Inferior parietal cortex (tissue), 1 donor: ENCODE measurements at regions not wholly inside any gene's neighbourhood (a gene's known extent, or its start where the extent isn't known, plus 50 kb on each side); places are given as distances from the start of the nearest gene placed in this dataset.
A peak's percentile ranks its signal among the peaks of the same experiment; 100 is the strongest.
"Not testable (repeated sequence)": the region's sequence is repeated elsewhere in the genome, so short reads cannot be mapped to it uniquely, and the experiment has no call there.

Experiments used
- DNase-seq: peaks from one replicate; pipeline ENCODE4 v3.0.0-alpha.2; 2016; ENCODE audit errors: extremely low spot score

DNA sequence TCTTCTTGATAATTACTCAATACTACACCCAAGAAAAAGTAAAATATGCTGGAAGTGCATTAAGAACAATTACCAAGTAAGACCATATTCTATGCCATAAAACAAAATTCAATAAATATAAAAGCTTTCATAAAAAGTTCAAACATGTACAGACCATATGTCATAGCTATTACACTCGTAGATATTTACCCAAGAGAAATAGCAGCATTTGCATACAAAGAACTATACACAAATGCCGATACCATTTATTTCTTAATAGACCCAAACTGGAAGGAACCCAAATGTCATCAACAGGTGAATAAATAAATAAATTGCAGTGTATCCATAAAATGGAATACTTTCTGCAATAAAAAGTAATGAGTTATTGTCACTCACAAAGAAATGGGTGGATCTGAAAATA is 78.3 kb upstream of the SLC16A7 start:
- DNase-seq = no peak

DNA sequence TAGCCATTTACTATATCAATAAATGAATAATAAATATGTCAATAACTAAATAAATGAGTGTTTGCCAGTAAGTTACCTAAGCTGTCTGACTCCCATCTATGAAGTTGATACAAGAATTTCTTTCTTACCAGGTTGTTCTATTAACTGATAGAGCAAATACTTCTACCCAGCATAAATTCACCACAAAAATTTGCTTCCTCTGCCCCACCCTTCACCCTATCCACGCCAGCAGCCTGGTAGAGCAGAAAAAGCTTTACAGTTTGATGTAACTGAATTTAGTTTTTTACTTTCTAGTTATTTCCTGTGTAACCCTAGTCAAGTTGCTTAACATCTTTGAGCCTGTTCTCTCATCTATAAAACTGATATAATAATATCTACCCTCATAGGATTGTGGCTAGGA is 94.9 kb upstream of the SLC16A7 start:
- no peak for DNase-seq

DNA sequence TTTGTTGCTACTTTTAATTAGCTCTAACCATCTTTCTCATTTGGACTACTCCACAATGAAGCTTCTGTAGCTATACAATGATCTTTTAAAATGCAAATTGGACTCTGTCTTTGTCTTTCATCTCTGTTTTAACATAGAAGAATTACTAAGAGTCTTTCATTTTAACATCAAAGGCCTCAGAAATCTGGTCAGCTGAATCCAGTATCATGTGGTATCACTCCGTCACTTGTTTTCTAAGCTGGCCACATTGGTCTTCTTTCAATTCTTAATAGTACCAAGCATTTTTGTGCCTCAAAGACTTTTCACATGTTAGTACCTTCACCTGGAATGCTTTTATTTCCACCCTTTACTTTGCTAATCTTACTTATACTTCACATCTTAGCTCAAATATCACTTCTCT is 95.5 kb upstream of the SLC16A7 start:
- DNase-seq = no peak

DNA sequence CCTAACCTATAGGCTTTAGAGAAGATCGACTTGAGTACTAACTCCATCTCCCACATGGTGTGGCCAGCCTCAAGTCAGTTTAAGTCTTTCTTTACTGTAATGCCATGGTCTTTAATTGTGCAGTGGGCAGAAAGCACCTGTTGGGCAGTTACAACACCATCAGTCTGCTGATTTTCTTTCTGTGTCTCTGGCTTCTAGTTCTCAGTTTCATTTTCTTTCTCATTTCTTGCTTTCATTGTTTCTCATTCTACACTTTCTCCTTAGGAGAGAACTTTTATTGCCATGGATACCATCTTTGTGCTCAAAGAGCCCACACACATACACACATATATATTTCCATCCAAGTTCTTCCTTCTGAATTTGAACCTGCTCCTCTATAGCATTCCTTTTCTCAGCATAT is 96.1 kb upstream of the SLC16A7 start:
- no peak for DNase-seq

DNA sequence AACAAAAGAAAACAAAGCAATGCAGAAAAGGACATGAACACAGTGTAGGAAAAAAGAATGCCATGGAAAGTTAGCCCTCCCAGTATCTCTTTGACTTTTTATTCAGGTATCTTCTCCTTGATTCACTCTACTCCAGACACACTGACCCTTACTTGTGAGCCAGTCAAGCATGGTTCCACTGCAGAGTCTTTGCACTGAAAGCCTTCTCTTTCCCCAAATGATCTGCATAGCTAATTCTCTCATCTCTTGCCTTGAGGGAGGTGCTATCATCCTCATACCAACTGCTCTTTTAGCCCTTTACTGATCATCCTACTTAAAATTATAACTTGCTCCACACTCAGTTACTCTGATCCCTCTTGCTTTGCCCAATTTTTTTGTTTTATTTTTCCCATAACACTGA is 101.2 kb upstream of the SLC16A7 start:
- no peak for DNase-seq

DNA sequence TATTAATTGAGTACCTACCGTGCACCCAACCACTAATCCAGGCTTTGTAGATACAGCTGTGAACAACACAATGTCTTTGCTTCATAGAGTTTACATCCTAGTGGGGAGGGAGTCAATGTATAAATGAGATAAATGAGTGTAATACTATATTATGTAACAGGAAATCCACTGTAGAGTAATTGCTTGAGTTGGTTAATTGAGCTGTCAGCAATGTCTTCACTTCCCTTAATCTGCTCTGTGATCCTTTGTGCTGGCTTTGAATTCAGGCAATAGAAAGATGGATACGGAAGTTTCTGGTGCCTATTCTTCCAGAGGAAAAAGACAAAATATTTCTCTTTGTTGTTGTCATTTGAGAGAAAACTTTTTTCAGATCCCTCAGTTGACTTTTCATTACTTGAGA is 104.0 kb upstream of the SLC16A7 start:
- no peak for DNase-seq

DNA sequence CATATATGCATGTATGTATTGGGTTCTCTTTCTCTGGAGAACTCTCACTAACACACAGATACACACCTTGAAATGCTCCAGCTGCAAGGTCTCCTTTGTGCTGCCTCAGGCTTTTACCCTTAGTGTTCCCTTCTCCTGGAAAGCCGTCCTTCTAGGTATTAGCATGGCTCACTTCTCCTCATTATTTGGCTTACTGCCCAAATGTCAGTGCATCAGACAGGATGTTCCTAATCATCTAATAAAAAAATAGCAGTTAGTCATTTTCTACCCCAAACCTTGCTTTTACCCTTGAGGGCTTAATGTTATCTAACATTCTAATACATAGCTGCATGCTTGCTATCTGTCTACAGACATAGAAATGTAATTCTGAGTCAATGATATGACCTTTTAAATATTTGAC is 109.0 kb upstream of the SLC16A7 start:
- DNase-seq = no peak

DNA sequence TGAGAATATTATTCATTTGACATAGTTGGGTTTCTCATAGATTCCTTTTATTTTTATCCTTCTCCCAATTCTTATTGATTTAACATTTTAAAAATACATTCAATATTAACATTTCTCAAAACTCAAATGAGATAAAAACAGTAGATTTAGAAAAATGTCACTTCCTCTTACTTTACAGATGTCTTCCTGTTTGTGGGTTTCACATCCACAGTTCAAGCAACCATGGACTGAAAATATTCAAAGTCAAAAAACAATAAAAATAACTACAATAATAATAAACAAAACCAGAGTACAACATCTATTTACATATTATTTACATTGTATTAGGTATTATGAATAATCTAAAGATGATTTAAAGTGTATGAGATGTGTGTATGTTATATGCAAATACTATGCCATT is 111.3 kb upstream of the SLC16A7 start:
- no peak for DNase-seq

DNA sequence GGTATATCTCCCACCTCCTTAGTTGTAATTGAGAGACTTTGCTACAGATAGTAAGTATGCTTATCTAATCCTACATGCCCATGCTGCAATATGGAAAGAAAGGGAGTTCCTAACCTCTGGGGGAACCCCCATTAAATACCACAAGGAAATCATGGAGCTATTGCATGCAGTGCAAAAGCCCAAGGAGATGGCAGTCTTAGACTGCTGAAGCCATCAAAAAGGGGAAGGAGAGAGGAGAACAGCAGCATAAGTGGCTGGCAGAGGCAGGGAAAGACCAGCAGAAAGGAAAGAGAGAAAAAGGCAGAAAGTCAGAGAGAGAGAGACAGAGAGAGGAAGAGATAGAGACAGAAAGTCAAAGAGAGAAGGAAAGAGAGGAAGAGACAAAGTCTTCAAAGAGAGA is 121.6 kb upstream of the SLC16A7 start:
- not testable (repeated sequence) for DNase-seq

DNA sequence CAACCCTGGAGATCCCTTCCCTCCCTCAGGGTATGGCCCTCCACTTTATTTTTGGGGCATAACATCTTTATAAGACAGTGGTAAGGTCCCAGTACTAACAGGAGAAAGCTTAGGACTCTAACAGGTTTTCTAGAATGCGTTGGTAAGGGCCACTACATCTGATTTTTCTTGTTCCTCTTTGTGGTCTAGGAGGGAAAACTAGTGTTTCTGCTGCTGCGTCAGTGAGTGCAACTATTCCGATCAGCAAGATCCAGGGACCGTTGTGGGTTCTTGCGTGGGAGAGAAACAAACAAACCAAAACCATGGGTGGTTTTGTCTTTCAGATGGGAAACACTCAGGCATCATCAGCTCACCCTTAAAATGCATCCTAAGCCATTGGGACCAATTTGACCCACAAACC is 123.6 kb upstream of the SLC16A7 start:
- no peak for DNase-seq

DNA sequence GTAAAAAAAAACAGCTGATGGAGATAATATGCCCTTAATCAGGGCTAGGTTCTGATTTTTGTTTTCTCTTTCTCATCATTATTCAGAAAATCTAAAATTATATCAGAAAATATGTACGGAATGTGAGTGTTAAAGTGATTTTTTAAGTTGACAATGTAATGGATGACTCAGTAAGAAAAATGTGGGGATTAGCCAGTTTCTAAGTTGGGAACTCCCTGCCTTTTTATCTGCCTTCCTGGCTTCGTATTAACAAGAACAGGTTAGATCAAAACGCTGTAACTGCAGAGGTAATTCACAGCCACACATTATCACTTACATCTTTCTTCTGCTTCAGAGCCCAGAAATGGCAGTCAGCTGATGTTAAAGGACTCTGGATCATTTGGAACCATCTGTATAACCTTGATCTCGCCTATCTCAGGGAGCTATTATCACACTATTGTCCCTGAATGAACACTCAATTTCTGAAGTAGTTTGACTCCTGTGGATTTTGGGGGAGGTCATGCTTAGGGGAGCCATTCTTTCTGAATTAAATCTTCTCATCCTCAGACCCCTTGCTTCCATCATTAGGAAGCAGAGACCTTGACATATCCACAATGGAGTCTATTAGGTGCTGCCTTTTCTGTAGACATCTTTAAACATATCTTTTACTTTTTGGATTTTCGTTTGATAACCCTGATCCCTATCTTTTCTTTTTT is 135.7 kb upstream of the SLC16A7 start:
- DNase-seq = peak; percentile 4

DNA sequence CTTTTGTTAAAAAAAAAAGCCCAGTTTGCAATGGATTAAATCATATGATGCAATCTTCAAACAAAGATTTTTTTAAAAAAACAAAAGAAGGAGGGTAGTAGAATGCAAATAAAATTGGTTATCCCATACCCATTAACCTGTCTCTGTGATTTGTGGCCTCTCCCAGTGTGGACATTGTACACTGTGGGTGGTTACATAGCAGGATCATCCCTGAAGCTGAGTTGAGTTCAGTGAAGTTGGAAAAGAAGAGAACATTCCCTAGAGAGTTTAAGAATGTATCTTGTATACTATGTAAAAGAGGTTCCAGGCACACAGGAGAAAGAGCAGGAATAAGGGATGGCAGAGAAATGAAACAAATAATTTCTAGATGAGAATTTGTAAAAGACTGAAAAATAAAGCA is 142.4 kb upstream of the SLC16A7 start:
- no peak for DNase-seq

DNA sequence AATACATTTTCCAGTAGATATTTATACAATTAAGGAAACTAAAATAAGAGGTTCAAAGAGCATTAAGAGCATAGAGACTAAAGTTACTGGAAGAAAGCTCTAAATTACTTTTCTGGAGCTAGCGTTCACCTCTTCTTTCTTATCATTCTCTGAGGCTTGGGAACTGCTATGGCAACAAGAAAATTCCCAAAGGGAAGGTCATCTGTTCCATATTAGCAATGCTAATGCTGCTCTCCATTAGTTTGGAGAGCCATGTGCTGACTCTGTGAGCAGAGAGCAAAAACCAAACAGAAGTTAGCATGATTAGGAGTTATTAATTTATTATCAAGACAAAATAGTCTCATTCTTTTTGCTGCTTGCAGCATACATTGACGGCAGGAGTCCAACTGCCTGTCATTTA is 143.1 kb upstream of the SLC16A7 start:
- no peak for DNase-seq

DNA sequence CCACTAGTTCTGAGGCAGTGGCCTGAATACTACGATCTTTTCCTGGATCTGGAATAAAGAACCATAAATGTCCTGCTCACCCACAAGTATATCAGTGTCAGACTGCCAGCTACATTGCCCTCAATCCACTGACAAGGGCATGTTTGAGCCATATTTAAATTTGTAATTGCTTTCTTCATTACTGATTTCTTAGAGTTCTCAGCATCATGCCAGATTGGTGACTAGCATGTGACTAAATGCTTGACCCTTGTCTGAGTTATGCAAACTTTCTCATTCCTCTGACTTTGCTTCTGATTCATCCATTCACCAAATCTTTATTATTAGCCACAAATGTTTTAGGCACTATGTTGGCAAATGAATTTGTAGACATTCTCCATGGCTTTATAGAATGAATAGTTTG is 143.6 kb upstream of the SLC16A7 start:
- DNase-seq = no peak

DNA sequence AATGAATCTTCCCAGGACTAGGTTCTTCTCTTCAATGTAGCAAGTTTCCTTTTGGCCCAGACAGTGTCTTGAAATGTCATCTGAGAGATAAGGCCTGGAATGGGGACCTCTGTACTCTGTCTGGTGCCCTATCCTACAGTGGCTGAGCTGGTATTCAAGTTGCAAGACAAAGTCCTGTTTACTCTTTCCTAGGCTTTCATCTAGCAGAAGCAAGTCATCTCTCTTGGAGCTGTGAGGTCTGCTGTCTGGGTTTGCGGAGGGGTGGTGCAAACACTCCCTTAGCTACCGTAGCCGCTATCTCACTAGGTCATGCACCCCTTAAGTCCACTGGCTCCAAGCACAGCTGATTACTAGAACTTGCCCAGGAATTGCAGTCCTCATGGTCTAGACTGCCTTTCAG is 149.7 kb upstream of the SLC16A7 start:
- no peak for DNase-seq

DNA sequence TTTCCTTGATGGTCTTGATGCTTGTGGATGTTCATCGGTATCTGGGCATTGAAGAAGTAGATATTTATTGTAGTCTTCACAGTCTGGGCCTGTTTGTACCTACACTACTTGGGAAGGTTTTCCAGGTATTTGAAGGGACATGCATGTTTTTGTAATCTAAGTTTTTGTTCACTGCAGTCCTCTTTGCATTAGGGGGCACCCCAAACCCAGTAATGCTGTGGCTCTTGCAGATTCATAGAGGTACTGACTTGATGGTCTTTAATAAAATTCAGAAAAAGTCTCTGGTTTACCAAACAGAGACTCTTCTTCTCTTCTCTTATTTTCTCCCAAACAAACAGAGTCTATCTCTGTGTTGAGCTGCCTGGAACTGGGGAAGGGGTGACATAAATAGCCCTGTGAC is 150.9 kb upstream of the SLC16A7 start:
- no peak for DNase-seq

DNA sequence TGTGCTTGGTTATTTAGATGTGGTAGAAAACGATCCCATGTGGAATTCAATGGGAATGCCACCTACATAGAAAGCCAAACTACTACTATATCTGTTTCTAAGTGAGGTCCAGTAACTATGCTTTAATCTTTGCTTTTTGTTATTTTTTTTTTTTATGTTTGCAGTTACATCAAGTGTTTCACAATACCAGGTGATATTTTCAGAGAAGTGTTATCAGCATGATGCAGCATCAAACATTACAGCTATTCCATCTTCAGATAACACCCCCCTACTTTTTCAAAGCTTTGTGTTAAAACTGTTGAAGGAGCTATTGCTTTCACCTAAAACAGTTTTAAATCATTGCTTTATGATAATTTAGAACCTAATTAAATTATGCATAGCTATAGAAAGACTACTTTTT is 163.8 kb upstream of the SLC16A7 start:
- no peak for DNase-seq

DNA sequence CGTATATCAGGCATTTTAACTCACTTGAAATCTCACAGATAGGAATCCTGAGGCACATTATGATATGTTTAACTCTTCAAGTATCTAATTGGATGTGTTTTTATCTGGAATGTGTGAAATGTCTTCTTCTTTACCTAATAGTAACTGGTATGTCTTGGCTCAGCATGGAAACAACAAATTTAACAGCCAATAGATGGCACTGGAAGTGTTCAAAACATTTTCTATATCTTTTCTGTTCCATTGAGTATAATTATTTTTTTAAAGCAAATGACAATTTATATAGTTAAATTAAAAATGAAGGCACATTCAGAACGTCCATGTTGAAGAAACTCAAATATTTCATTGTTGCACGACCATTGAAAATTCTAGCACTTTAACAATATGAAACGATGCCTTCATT is 164.6 kb upstream of the SLC16A7 start:
- peak; percentile 12 for DNase-seq

DNA sequence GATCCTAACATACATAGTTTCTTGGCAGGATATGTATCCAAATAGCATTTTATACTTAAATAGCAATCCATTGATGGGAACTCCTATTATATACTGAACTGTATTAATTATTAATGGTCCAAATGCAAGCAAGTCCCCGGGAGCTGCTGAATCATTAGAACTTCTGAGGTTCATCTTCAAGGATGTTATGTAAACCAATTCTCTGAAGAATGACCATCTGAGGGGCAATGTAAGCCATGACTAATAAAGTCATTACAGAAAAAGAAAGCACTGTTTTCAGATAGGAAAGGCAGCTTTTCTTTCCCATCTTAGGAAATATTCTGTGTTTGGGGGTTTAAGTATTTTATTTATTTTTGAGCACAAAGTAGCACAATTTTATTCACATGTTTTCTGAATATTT is 166.1 kb upstream of the SLC16A7 start:
- DNase-seq = no peak

DNA sequence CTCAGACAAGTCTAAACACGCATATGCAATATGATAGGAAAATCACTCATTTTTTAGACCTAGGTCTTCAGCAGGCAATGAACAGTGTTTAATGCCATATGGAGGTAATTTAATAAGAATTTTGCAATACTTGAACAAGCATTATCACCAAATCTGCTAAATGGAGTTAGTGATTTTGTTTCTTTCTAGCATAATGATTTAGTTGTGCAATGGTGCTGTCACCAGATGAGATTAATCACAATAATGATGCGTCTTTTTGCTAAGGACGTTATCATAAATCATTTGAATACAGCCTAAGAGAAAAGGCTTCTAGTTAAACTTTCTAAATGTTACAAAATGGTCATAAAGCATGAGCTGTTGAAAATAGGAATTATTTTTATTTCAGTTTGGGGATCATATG is 170.0 kb upstream of the SLC16A7 start:
- no peak for DNase-seq

DNA sequence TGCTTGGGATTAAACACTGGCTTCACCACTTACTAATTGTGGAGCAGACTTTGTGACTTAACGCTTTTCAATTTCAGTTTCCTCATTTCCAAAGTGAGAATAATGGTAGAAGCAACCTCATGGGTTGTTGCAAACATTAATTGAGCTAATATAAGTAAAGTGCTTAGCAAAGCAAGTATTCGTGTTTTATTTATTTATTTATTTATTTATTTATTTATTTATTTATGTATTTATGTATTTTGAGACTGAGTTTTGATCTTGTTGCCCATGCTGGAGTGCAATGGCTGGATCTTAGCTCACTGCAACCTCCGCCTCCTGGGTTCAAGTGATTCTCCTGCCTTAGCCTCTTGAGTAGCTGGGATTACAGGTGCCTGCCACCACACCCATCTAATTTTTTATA is 171.2 kb upstream of the SLC16A7 start:
- not testable (repeated sequence) for DNase-seq

DNA sequence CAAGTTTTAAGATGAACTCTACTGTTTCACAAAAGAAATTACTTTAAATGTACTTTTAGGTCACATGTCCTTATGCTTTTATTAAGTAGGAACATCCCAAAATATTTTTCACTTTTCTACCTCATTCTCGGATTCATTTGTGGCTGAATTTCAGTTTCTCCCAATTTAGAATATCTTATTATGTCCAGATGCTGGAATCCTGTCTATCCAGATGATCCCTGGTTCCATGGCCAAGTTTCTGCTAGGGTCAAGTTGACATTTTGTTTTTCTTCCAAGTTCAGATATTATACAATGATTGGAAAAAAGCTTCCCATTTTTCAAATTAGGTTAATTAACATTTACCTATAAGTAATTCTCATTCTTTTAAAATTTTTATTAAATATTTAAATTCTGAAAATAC is 181.8 kb upstream of the SLC16A7 start:
- no peak for DNase-seq

DNA sequence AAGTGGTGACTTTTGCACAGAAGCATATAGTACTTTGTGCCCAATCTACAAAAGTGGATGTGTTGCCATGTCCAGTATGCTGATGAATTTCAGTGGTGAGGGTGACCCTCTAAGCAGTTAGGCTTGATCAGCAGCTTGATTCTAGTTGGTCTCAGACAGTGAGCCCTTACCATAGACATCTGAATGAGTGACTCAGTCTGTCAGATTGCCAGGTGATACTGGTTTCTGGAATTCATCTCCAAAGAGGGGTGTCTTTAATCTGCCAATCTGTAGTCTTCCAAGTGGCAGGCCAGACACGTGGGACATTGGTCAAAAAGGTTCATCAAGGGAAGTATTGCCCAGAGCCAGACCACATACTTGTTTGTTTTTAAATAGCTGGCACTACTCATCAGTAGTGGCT is 187.4 kb upstream of the SLC16A7 start:
- no peak for DNase-seq

DNA sequence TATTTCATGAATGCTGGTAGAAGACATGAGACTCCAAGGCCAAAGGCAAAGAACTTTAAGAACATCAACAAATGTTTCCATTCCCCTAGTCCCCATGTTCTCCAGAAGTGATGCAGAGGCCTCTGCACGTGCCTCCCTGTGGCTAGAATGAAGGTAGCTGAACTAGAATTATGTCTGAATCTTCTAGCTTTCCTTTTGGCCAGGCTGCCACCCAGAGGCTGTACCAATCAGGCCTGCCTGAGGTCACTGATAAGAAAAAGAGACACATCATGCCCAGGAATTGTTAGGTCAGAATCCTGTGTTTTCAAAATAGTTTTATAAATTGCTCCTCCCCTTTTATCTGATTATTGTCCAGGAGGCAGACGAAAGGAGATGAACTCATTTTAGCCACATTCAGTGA is 188.0 kb upstream of the SLC16A7 start:
- DNase-seq = no peak

DNA sequence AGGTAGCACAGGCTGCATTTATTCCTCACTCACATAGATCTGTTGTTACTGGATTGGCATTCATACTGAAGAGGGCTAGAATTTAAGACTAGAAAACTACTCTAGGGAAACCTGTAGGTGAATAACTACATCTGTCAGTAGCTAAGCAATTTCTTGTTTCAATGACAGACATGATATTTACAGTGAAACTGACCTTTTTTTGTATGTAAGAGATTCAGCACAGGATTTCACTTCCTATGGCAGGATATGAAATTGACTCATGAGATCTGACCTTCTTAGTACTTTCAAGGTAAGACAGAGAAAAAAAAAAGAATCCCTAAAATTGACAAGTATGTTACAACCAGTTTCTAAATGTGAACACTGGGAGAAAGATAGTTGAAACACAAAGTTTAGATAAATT is 189.8 kb upstream of the SLC16A7 start:
- no peak for DNase-seq
